GM19455 (cell line): ENCODE measurements at regions not wholly inside any gene's neighbourhood (a gene's known extent, or its start where the extent isn't known, plus 50 kb on each side); places are given as distances from the start of the nearest gene placed in this dataset.

Experiments used
- ATAC-seq: cut with Tn5 transposase; IDR thresholded peaks from one replicate; pipeline ENCODE4 v1.9.1; 2021; ENCODE audit not compliant: unreplicated experiment

- no peak for ATAC-seq
Measured at GRCh38 chr6:132244744-132245143, 156.5 kb downstream of the MOXD1 start.

GRCh38 chr6:132236744-132237143, 164.5 kb downstream of the MOXD1 start:
- ATAC-seq, result no peak

GRCh38 chr6:132236281-132236680, 165.0 kb downstream of the MOXD1 start:
- no peak for ATAC-seq

DNA sequence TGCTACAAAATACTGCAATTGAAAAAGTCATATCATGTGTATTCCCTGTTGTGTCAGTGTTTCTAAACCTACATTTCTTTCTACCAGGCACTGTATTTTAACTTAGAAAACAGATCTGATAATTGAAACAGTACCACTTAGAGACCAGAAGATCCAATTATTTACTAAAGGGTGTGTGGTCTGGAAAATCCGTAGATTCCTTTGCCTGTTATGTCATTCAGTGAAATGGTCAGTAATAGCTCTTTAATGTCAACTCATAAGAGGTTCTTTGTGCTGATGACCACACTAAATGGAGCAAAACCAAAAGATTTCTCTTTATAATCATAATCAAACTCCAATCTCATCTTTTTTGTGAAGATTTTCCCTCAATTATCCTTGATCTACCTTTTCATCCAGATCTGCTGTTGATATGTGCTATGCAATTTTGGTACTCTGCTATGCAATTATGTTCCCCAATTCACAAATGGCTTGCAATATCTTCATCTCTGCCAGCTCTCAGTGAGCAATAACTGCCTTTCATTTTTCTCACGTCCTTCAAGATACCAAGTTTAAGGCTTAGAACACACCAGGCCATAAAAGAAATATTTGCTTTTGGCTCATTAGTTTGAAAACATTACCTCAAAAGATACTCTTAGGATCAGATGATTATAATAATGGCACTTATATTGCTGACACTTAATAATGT, 165.5 kb downstream of the MOXD1 start:
- ATAC-seq, result no peak

- ATAC-seq, result no peak
Measured at GRCh38 chr6:132234356-132234755, 166.9 kb downstream of the MOXD1 start.

GRCh38 chr6:132231121-132231884, 170.0 kb downstream of the MOXD1 start:
- no peak for ATAC-seq

DNA sequence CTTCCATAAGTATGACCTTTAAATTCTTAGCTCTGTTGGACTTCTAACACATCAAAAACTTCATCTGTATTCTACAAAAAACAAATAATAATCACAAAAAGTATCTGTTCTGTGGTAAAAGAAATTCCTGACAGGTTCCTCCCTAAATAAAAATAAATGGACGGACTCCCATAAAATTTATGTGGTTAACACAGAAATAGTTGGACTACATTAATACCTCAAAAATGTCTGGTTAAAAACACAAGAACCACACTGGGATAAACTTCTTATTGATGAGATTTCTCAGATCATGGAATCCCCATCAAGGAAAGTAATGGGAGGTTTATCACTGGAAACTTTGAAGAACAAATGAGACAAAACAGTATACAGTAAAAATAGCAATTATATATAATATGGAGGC, 172.4 kb downstream of the MOXD1 start:
- ATAC-seq, result no peak

DNA sequence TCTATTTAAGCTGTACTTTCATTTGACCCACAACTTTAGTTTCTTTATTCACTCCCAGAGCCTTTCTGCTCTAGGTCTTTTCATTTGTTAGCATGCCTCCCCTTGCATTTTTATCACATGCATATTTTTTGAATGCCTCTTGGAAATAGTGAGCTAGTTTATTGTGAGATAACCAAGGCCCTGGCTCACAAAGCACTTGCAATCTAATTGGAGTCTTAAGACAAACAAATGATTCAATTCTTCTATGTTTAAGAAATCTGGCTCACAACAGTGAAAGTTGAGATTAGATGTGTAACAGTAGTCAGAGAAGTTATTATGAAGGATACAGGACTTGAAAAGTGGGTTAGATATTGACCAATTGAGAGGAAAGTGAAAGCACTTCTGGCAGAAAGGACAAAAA, 173.4 kb downstream of the MOXD1 start:
- ATAC-seq, result no peak

DNA sequence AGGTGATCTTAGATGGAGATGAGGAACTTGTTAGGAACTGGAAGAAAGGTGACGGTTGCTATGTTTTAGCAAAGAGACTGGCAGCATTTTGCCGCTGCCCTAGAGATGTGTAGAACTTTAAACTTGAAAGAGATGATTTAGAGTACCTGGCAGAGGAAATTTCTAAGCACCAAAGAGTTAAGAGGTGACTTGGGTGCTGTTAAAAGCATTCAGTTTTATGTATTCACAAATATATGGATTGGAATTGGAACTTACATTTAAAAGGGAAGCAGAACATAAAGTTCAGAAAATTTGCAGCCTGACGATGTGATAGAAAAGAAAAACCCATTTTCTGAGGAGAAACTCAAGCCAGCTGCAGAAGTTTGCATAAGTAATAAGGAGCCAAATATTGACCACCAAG, 176.3 kb downstream of the MOXD1 start:
- no peak for ATAC-seq

- ATAC-seq, result no peak
Measured at GRCh38 chr6:132220800-132221199, 180.5 kb downstream of the MOXD1 start.

- ATAC-seq, result no peak
Measured at GRCh38 chr6:132219901-132220300, 181.4 kb downstream of the MOXD1 start.

DNA sequence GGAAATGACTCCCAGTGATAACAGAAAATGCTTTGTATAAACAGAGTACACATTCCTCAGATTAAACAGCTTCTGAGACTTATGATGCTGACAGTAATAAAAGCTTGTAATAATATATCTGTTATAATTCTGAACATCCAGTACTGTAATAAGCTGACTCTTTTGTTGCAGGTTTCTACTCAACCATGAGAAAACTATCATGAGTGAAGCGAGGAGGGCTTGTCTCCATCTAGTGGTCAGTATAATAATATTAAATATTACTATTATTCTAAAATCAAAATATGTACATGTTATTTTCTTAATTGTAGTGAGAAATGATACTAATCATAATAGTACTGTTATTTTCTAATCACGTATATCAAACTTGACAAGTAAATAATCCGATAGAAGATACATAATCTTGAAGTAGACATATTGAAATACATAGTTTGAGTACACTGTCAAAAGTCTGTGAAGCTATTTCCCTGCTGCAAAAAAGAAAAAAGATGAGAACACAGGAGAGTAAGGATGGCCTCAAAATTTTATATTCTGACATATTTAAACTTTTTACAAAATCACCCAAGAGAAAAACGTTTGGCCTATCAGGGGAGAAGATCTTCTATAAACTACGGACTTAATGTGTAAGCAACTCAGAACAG, 183.1 kb downstream of the MOXD1 start:
- ATAC-seq, result peak; percentile 63

DNA sequence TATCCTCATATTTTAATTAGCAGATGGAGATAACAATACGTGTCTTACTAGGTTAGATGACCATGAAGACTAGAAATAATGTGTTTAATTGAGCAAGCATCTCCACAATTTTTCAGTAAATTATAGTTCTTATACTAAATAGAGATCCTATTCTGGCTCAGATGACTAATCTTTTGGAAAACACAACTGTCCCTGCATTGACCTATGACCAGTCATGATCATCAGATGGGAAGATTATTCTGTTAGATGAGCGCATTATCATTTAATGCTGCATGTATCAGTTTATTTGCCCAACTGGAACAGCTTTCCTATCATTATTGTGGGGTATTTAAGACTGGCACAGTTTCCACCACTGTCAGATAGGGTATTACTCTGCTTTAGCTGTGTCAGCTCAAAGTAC, 185.5 kb downstream of the MOXD1 start:
- no peak for ATAC-seq

DNA sequence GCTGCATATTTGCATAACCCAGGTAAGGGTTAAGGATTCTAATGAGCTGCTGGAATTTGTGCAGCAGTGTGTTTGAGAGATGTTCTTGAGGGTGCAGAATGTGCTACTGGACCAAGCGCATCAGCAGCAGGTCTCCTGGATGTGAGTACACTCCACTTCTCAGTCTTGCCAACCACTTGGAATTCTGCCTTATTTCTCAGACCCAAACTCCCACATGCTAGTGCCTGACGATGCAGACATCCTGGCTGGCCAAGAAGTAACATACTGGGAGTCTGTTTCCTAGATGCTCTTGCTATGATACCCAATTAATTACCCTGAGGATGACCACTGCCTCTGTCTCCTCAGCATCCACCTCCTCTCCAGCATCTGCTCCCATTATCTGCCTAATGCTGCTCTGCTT, 186.6 kb downstream of the MOXD1 start:
- no peak for ATAC-seq

DNA sequence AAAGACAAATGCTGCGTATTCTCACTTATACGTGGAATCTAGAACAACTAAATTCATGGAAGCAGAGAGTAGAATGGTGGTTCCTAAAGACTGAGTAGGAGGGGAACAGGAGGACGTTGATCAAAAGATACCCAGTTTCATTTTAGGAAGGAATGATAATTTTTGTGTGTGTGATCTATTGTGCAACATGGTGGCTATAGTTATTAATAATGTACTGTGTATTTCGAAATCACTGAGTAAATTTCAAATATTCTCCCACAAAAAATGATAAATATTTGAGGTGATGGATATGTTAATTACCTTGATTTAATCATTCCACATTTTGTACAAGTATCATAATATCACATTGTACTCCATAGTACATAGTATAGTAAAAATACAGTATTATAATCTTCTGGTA, 187.5 kb downstream of the MOXD1 start:
- ATAC-seq, result no peak

DNA sequence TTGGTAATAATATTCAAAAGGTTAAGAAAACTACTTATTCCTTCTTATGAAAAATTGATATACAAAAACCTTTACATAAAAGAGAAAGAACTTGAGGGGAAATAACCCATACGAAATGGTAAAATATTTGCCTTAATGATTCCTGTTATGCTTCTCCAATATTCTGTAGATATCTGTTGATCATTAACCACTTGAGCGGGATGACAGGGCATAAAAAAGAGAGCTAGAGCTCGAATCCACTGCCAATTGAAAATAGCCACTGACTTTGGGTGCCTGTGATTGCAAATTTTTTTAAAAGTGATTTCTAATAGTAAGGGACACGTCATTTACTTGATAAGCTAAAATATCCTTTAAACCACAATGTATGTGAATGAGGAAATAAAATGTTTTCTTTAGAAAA, 188.1 kb downstream of the MOXD1 start:
- ATAC-seq, result no peak

DNA sequence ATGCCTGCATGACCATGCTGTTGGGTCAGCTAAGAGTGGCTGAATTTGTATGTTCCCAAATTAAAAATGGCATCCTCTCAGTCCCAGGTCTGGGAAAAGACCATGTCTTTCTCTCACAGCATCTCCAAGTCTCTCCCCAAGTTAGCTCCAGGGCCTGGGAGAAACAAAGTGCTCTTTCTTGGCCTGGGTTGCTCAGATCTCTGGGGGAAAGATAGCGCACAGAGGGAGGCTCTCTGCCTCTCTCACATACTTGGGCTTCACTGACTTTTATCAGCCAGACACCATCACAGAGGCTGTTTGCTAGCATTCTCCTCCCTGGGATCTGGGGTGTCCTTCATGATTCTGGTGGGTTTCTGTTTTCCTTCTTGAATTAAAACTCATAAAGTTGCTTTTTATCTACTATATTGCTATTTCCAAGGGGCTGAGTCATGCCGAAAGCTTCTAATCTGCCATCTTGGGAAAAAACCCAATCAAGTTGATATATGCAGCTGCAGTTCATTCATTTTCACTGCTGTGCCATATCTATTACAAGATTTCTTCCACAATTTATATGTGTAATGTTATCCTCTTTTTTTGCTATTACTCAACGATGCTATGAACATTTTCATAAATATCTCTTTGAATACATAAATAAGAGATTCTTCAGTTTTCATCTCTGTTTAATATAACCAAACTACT, 190.2 kb downstream of the MOXD1 start:
- ATAC-seq, result no peak

GRCh38 chr6:132209351-132209750, 191.9 kb downstream of the MOXD1 start:
- ATAC-seq, result no peak

DNA sequence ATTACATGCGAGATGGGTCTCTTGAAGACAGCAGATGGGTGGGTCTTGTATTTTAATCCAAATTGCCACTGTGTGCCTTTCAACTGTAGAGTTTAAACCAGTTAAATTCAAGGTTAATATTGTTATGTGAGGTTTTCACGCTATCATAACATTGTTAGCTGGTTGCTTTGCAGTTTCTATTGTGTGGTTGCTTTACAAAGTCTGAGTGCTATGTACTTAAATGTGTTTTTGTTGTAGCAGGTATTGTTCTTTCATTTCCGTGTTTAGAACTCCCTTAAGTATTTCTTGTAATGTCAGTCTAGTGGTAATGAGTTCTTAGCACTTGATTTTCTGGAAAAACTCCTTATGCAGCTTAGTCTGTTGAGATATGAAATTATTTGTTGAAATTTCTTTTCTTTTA, 193.3 kb downstream of the MOXD1 start:
- ATAC-seq, result no peak

GRCh38 chr6:132205946-132206345, 195.3 kb downstream of the MOXD1 start:
- ATAC-seq, result no peak

- ATAC-seq, result no peak
Measured at GRCh38 chr6:132204591-132204990, 196.7 kb downstream of the MOXD1 start.

GRCh38 chr6:132202574-132202973, 198.7 kb downstream of the MOXD1 start:
- ATAC-seq, result no peak
